Dermis blood vessel endothelial cell (primary cell): ENCODE measurements at regions not wholly inside any gene's neighbourhood (a gene's known extent, or its start where the extent isn't known, plus 50 kb on each side); places are given as distances from the start of the nearest gene placed in this dataset.
"Not testable (repeated sequence)": the region's sequence is repeated elsewhere in the genome, so short reads cannot be mapped to it uniquely, and the experiment has no call there.

Experiments
- DNase-seq: peaks from one replicate; pipeline ENCODE4 v3.0.0; 2010

- no peak for DNase-seq
Observed at GRCh38 chr14:83257466-83258439, 1724.1 kb upstream of the SEL1L start.

GRCh38 chr14:83260751-83261150 is 1727.1 kb upstream of the SEL1L start:
- DNase-seq, result no peak

DNA sequence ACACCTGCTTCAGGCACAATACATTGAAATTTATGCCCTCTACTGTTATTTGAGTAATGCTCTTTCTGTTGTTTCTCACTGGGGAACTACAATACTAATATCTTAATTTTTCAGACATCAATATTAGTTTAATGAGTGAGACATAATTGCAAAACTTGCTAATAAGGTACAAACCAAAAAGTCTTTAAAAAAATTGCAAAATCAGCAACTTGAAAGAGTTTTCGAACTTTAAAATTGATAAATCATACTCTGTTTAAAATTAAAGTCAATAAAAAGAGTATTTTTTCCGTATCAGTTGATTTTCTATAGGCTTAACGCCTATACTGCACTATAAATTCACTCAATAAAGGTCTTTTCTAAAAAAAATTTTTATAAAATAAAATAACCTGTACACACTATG is 1735.9 kb upstream of the SEL1L start:
- DNase-seq, result no peak

DNA sequence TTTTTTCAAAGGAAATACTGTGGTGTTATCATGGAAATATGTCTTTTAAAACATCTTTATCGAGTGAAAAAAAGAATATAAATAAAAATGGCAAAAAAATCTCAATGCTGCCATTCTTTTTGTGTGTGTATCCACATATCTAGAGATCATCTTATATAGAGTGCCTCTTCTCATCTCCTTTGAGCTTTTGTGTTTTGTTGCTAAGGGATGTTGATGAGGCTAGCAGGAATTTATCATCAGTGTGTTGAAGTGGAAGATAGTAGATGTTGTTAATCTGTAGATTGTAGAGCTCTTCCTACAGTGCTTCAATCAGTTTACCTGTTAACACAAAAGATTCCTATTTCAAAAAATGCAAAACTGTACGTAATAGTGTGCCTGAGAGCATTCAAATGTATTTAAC is 1738.0 kb upstream of the SEL1L start:
- no peak for DNase-seq

- DNase-seq, result no peak
Observed at GRCh38 chr14:83280719-83281118, 1747.1 kb upstream of the SEL1L start.

- DNase-seq, result no peak
Observed at GRCh38 chr14:83282706-83283105, 1749.1 kb upstream of the SEL1L start.

GRCh38 chr14:83287300-83287699 is 1753.6 kb upstream of the SEL1L start:
- no peak for DNase-seq

- DNase-seq, result no peak
Observed at GRCh38 chr14:83289390-83289789, 1755.7 kb upstream of the SEL1L start.

- no peak for DNase-seq
Observed at GRCh38 chr14:83289896-83290295, 1756.2 kb upstream of the SEL1L start.

- DNase-seq, result no peak
Observed at GRCh38 chr14:83290447-83290846, 1756.8 kb upstream of the SEL1L start.

DNA sequence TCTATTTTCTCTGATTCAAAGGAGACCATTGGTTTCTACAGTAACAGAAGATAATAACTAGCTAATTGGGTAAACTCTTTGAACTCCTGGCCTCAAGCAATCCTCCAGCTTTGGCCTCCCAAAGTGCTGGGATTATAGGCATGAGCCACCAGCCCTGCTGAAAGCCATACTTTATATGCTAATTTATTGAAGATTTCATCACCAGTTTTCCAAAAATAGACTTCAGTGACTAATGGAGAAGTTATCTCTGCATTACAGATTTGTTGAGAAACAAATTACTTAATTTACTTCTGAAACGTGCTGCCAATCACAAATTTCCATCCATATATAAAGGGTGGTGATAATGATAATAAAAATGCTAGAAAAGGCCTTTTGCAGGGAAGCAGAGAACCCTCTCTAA is 1758.1 kb upstream of the SEL1L start:
- no peak for DNase-seq

DNA sequence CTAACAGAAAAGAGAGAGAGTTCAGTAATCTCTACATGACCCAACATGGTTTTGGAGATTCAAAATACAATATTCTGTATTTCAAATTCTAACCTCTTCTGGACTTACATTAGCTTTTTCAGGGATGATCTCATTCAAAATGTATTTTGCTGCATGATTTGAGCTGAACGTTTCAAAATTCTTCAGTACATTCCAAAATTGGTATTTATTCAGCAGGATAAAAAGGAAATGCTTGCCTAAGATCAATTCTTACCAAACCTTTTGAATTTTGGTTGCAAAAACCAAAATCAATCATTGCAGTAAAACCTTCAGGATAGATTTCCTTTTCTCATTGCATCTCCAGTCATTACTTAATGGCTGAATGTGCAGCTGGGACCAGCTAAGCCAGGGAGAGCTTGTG is 1761.3 kb upstream of the SEL1L start:
- DNase-seq, result no peak

- DNase-seq, result no peak
Observed at GRCh38 chr14:83297361-83297760, 1763.7 kb upstream of the SEL1L start.

DNA sequence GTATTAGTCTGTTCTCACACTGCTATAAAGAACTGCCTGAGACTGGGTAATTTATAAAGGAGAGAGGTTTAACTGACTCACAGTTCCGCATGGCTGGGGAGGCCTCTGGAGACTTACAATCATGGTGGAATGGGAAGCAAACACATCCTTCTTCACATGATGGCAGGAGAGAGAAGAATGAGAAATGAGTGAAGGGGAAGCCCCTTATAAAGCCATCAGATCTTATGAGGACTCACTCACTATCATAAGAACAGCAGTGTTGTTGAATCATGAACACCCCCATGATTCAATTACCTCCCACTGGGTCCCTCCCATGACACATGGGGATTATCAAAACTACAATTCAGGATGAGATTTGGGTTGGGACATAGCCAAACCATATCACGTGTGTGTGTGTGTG is 1764.4 kb upstream of the SEL1L start:
- DNase-seq, result not testable (repeated sequence)

- peak; percentile 53 for DNase-seq
Observed at GRCh38 chr14:83300476-83301064, 1766.9 kb upstream of the SEL1L start.

DNA sequence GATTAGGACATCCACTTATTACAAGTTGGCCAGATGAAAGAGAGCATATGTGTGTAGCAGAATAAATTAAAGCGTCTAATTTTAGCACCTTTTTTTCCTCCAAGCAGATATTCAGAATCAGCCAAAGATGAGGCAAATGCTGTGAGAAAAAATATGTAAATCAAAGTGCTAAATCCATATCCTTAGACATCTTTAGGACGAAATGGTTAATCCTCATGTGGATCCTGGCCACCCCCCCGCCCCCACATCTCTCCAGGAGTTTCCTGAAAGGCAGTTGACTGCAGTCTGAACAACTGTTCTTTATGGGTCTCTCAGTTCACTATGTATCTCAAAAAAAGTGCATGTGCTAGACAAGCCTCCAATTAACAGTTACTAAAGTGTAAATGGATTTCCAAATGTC is 1768.1 kb upstream of the SEL1L start:
- no peak for DNase-seq

DNA sequence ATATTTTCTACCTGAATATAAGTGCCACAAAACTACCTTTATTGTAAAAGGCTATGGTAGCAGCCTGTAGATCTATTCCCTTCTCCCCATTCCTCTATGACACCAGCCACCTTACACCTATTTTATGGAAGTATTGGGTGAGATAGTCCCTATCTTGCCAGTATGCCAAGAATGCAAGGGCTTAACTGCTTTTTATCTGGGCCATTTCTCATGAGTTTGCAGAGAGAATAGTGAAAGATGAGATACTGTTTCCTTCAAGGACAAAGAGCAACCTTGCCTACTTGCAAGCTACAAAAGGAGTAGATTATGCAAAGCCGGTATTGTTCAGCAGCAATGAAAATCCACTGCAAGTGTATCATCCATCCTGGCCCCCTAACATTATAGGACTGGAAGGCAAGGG is 1775.6 kb upstream of the SEL1L start:
- DNase-seq, result no peak

DNA sequence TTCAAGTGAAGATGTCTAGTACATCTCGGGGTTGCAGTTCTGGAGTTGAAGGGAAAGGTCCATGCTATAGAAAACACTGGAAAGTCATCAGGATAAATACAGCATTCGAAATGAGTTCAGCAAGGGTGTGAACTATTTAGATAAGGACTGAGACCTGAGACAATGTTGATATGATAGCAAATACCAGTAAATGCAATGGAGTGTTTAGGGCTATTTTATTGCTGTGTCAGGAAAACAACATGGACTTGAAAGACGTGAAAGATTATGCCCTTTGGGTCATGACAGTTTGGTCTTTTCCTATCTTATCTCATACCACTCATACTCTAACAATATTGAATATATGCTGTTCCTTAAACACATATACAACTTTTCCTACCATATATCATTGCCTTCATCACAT is 1776.2 kb upstream of the SEL1L start:
- DNase-seq, result no peak

DNA sequence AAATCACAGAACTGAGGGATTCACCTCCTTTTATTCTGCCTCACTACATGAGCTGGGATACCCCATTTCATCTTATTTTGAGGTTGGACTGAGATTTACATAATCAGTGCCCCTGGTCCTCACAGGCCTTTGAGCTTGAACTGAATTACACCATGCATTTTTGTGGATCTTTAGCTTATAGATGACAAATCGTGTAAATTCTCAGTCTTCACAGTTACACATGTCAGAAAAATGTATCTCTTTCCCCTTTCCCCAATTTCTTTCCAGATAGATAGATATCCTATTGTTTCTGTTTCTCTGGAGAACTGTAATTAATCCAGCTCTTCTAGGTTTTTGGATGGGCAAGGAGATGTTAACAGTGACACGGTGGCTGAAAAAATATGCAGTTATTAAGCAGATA is 1778.9 kb upstream of the SEL1L start:
- no peak for DNase-seq

DNA sequence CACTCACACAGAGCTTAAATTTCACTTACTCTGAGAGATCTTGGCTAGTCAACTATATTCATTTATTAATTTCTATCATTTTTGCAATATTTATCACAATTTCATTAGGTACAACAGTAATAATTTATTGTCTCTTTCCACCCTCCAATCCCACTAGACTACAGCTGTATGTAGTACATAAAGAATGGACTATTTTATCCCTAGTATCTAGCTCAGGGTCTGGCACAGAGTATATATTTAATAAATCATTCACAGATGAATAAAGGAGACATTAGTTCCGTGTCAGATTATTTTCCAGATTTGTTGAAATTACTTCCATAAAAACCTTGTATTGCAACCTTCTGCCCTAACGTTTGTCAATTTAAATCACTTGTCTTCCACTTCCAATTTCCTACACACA is 1781.1 kb upstream of the SEL1L start:
- DNase-seq, result no peak

- no peak for DNase-seq
Observed at GRCh38 chr14:83316356-83316755, 1782.7 kb upstream of the SEL1L start.

- DNase-seq, result no peak
Observed at GRCh38 chr14:83320837-83321236, 1787.2 kb upstream of the SEL1L start.

DNA sequence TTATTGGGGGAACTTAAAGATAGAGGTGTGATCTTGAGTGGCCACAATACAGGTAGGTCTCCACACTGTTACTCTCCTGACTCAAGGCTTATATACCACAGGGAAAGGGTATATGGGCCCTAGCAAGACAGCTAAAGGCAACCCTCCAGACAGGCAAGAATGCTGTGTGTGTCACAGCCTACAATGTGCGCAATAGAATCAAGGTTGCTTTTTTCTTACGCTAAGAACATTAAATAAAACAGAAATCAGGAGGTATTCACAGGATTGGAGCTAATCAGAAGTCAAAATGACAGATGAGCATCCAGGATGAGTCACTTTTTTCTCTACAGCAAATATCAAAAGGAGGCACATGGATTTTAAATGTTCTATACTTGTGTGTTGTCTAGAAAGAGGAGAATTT is 1797.9 kb upstream of the SEL1L start:
- no peak for DNase-seq

GRCh38 chr14:83342590-83342989 is 1808.9 kb upstream of the SEL1L start:
- DNase-seq, result no peak
